Progenitor cell of endocrine pancreas (in vitro differentiated cells): ENCODE measurements at regions not wholly inside any gene's neighbourhood (a gene's known extent, or its start where the extent isn't known, plus 50 kb on each side); places are given as distances from the start of the nearest gene placed in this dataset.

ENCODE experiments used
- DNase-seq: peaks from one replicate; pipeline ENCODE4 v3.0.0; 2021; ENCODE audit warnings: low spot score; ENCODE audit not compliant: unreplicated experiment
- H3K27ac Mint-ChIP-seq: 2 replicates; pipeline ENCODE4 v1.8.0; 2021; ENCODE audit warnings: mild to moderate bottlenecking, moderate library complexity, mixed read lengths
- H3K27me3 Mint-ChIP-seq: 2 replicates; pipeline ENCODE4 v1.8.0; 2021; ENCODE audit warnings: mixed read lengths
- H3K36me3 Mint-ChIP-seq: 2 replicates; pipeline ENCODE4 v1.8.0; 2022; ENCODE audit warnings: mixed read lengths; ENCODE audit not compliant: insufficient read depth
- H3K4me1 Mint-ChIP-seq: 2 replicates; pipeline ENCODE4 v1.8.0; 2021; ENCODE audit warnings: low read depth, mixed read lengths
- H3K4me3 Mint-ChIP-seq: 2 replicates; pipeline ENCODE4 v1.8.0; 2021; ENCODE audit warnings: low read depth, mild to moderate bottlenecking, moderate library complexity, mixed read lengths
- H3K9me3 Mint-ChIP-seq: 2 replicates; pipeline ENCODE4 v1.8.0; 2021; ENCODE audit warnings: low read depth, mixed read lengths
- CTCF ChIP-seq: fragments of 200-600 bp; sonication (generic); IDR thresholded peaks from one replicate; pipeline ENCODE4 v1.5.0; 2021; ENCODE audit warnings: antibody characterized with exemption, mild to moderate bottlenecking; ENCODE audit not compliant: unreplicated experiment

GRCh38 chr7:155883491-155884224, 71.4 kb upstream of the SHH start:
- H3K9me3 Mint-ChIP-seq = peaks cover 4% of the 10 kb centered on the region
- TF ChIP-seq CTCF = no peak
- no peak for DNase-seq
- no peak overlapping the region for H3K4me3 Mint-ChIP-seq
- no peaks in the 10 kb centered on the region for H3K36me3 Mint-ChIP-seq
- no peak overlapping the region for H3K27ac Mint-ChIP-seq
- H3K4me1 Mint-ChIP-seq = no peaks in the 10 kb centered on the region
- peaks cover 47% of the 10 kb centered on the region for H3K27me3 Mint-ChIP-seq

DNA sequence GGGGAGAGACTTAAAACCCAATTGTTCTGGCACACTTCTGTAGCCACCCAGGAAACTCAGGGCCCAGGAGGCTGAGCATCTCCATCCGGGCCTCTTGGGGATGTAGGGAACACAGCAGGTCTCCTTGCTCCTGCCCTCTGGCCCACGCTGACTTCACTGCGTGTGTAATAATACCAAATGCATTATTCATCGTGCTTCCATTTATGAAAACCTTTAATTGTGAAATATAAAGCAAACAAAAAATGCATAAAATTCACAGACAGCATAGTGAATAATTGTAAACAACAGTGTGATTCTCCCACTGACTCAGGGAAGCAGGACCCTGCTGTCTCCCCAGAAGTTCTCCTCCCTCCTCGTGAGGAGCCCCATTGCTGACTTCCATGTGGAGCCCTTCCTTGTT, 70.3 kb upstream of the SHH start:
- Mint-ChIP-seq H3K4me1 (no peaks in the 10 kb centered on the region), H3K27ac (no peak overlapping the region), H3K36me3 (no peaks in the 10 kb centered on the region), H3K9me3 (no peaks in the 10 kb centered on the region), H3K27me3 (peaks cover 47% of the 10 kb centered on the region), H3K4me3 (no peak overlapping the region)
- DNase-seq = no peak
- TF ChIP-seq CTCF = no peak

DNA sequence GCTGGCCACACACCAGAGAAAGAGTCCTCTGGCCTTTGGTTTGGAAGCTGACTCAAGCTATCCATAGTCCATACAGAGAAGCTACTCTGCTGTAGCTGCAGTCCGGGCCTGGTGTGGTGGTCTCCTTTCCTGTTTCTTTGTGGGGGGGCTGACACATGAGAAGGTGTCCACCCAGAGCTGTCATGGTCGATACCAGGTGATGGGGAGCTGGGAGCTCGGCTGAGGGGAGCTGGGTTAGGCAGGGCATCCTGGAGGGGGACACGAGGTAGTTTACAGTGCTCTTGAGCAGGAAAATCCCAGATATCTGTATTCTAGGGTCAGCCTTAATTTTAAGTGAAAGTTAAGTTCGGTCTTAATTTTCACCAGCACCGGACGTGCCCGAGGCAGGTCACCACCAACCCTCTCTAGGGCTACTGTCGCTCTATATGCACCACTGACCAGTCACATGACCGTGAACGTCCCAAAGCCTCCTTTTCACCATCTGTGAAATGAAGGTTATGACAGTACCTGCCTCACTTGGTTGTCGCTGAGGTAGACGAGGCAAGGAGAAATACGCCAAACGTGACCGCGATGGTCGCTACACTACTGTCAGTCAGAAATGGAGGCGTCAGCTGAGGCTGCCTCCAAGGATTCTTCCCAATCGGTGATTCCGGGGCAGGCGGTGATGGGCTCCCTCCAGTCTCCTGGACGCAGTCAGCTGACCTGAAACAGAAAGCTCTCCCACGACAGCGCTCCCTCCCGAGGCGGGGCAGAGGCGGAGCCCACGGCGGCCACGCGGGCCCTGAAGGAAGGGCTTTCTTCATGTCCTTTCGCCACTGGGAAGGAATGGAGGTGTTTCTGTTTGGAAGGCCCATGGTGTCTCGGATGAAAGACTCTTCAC, 69.4 kb upstream of the SHH start:
- H3K9me3 Mint-ChIP-seq = no peaks in the 10 kb centered on the region
- H3K27me3 Mint-ChIP-seq = peaks cover 44% of the 10 kb centered on the region
- no peaks in the 10 kb centered on the region for H3K4me1 Mint-ChIP-seq
- H3K4me3 Mint-ChIP-seq = no peak overlapping the region
- DNase-seq = no peak
- TF ChIP-seq CTCF = no peak
- H3K27ac Mint-ChIP-seq = no peak overlapping the region
- no peaks in the 10 kb centered on the region for H3K36me3 Mint-ChIP-seq

DNA sequence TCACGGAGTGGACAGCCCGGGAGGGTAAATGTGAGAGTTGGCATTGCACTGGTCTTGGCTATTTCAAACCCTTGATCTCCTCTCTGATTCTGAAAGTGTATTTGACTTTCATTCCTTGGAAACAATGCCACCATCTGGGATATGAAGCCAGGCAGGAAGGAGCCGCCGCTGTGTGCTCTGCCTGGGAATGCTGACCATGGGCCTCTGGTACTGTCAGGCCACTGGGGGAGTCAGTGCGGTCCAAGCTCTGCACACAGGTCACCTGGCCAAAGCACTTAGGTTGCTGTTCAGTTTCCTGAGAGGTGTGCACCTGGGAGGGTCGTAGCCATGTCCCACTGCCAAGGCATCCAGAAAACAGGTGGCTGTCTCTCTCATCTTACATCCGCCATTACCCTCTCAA, 68.5 kb upstream of the SHH start:
- Mint-ChIP-seq H3K9me3 (no peaks in the 10 kb centered on the region), H3K36me3 (no peaks in the 10 kb centered on the region), H3K4me1 (no peaks in the 10 kb centered on the region), H3K4me3 (no peak overlapping the region), H3K27ac (no peak overlapping the region), H3K27me3 (peaks cover 38% of the 10 kb centered on the region)
- TF ChIP-seq CTCF = no peak
- no peak for DNase-seq

- no peak for DNase-seq
- no peaks in the 10 kb centered on the region for H3K9me3 Mint-ChIP-seq
- H3K4me1 Mint-ChIP-seq = no peaks in the 10 kb centered on the region
- H3K27ac Mint-ChIP-seq = no peak overlapping the region
- H3K27me3 Mint-ChIP-seq = peaks cover 39% of the 10 kb centered on the region
- H3K4me3 Mint-ChIP-seq = no peak overlapping the region
- no peak for TF ChIP-seq CTCF
- H3K36me3 Mint-ChIP-seq = no peaks in the 10 kb centered on the region
Measured at GRCh38 chr7:155879592-155879991, 67.3 kb upstream of the SHH start.
